Head of caudate nucleus (tissue), 42 donors: ENCODE measurements at regions not wholly inside any gene's neighbourhood (a gene's known extent, or its start where the extent isn't known, plus 50 kb on each side); places are given as distances from the start of the nearest gene placed in this dataset.

Experiments
- DNase-seq, 42 donors: peaks; one replicate each; pipeline versions ENCODE4 v3.0.0 to v3.0.0-alpha.2; 2020 to 2021; ENCODE audit warnings: mixed read lengths in 7 of 42
- intact Hi-C: fragments of 100-400 bp; cut with DNase I; formaldehyde crosslinking; loops from one replicate; pipeline ENCODE4 v1.15.0; 2022

DNA sequence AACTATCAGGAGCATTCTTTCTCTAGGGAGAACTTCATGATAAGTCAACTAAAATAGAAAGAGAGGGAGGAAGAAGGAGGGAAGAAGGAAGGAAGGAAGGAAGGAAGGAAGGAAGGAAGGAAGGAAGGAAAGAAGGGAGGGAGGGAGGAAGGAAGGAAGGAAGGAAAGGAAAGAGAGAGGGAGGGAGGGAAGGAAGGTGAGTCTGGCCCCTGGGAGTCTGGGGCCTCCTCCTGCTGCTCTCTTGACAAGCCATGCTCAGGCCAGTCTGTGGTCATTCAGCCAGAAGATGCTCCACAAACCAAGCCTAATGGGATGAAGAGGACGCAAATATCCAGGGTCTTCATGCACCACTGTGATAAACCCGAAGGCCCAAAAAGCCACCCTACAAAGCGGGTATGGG lies 216.4 kb upstream of the AGAP1 start:
- no peak for DNase-seq
- intact Hi-C loops = no loop called here

DNA sequence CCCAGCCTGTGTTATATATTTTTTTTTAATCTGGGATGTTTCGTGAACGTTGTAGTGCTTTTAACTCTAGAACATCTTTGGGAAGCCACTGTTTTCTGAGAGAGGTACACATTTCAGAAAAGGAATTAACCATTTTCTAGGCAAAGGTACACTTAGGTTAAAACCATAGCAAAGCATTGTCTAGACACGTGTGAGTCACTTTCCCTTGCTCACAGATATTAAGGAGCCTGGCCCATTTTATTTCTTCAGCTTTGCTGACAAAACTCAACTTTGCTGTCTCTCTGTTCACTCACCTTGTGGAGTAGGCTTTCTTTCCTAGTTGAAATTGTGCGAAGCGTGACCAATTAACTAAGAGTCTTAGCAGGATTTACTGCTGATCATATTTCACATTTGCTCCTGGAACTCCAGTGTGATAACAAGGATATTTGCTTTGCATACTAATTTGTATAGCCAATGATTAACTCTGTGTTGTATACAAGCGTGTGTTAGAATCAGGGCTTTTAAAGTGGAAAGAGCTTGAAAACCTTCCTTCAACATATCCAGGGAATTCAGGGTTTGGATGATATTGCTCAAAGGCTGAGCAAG lies 215.0 kb upstream of the AGAP1 start:
- DNase-seq = no peak
- intact Hi-C loops = no loop called here

- intact Hi-C loops = no loop called here
Observed at GRCh38 chr2:235279965-235280364, 213.9 kb upstream of the AGAP1 start.

DNA sequence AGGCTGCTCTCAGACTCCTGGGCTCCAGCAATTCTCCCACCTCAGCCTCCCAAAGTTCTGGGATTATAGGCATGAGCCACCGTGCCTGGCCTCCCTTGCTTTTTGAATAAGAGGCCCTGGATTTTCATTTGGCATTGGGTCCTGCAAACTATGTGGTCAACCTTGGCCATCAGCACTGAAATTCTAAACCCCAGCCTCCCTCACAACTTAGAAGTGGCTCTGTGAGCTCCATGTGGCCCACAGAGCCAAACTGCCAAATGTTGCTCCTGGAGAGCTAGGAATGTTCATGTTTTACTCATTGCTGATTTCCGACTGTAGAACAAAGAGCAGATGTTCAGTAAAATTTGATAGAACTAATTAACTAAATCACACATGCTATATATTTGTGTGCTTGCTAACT lies 210.6 kb upstream of the AGAP1 start:
- DNase-seq = no peak
- intact Hi-C loops = no loop called here

More at GRCh38 chr2:235279965-235280364, 213.9 kb upstream of the AGAP1 start:
- DNase-seq = no peak

DNA sequence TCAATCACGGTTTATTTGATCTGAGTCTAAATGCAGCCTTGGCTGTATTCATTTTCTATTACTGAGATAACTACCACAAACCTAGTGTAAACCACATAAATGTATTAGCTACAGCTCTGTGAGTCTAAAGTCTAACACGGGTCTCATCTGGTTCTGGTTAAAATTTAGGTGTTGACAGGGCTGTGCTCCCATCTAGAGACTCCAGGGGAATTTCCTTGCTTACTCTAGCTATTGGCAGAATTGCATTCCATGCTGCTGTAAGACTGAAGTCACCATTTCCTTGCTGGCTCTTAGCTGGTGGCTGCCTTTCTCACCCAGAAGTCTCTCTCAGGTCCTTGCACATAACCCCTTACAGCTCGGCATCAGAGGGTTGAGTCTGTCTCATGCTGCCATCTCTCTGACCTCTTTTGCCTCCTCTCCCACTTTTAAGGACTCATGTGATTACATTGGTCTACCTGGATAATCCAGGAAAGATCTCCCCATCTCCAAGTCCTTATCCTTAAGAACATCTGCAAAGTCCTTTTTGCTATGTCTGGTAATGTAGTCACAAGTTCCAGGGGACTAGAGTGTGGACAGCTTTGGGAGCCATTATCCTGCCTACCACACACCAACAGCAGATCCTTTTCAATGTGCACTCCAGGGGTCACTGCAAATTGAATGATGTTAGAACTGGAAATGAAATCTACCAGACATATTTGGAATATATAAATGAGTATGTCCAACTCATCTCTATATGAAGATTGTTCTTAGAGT lies 207.0 kb upstream of the AGAP1 start:
- intact Hi-C loops = no loop called here
- DNase-seq = no peak

DNA sequence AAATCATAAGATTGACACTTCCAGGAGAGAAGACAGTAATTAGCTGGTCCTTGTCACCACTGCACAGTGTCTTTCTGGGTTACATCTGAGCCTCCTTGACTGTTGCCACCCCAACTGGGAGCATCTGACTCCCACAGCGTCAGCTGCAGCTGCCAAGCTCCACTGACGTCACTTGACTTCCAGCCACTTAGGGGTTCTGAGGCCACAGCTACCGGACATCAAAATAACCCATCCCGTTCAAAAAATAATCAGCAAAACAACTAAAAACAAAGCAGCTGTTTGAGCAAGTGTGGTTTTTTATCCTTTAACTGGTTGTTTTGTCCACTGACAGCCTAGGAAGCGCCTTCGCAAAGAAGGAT lies 206.5 kb upstream of the AGAP1 start:
- DNase-seq = peak in 39 of 42 donors; percentile 24 to 87 (median 61)
- intact Hi-C loops = no loop called here

- no peak for DNase-seq
- intact Hi-C loops = no loop called here
Observed at GRCh38 chr2:235291461-235291860, 202.4 kb upstream of the AGAP1 start.

DNA sequence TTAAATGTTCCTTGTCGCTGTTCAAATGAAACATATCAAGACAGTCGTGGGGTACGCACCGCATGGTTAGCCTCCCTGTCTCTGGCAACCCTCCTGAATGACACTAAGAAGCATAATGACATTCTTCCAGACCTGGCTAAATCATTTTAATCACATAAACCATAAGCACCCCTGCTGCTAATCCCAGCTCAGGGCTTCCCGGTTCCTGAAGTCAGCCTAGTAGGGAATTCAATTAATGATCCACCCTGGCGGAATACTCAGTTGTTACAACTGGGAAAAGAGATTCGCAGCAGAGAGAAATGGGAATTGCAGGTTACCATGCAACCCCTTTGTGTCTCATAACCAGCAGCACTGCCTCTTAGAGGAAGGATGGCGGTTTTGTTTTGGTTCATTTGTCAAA lies 200.8 kb upstream of the AGAP1 start:
- intact Hi-C loops = no loop called here
- DNase-seq = no peak

GRCh38 chr2:235295831-235296230 lies 198.0 kb upstream of the AGAP1 start:
- no peak for DNase-seq
- intact Hi-C loops = no loop called here

GRCh38 chr2:235300368-235301201 lies 193.3 kb upstream of the AGAP1 start:
- no peak for DNase-seq
- intact Hi-C loops = no loop called here

DNA sequence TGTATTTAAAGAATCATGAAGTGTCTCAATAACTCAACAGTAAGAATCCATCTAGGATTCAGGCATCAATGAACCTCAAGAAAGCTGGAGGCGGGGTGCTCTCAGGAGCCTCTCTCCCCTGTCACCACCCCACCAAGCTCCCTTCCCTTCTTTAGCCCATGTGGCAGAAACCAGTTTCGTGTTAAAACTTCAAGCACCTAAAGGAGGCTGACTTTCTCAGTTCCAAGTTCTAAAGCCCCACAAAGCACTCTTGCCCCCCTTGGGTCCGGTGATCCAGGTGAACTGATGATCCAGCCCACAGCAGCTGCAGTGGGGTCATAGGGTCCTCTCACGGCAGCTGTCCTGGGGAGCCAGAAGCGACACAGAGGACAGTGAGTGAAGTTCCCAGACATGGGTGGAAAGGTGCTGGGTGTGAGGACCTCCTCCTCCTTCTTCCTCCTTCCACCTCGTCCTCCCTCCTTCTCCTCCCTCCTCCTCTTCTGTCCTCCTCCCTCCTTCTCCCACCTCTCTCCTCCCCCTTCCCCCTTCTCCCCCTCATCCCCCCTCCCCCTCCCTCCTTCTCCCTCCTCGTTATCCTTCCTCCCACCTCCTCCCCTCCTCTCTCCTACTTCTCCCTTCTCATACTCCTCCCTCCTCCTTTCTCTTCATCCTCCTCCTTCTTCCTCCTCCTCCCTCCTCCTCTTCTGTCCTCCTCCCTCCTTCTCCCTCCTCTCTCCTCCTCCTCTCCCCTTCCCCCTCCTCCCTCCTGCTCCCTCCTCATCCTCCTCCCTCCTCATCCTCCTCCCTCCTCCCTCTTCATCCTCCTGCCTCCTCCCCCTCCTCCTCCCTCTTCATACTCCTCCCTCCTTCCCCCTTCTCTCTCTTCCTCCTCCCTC lies 192.4 kb upstream of the AGAP1 start:
- intact Hi-C loops = no loop called here

DNA sequence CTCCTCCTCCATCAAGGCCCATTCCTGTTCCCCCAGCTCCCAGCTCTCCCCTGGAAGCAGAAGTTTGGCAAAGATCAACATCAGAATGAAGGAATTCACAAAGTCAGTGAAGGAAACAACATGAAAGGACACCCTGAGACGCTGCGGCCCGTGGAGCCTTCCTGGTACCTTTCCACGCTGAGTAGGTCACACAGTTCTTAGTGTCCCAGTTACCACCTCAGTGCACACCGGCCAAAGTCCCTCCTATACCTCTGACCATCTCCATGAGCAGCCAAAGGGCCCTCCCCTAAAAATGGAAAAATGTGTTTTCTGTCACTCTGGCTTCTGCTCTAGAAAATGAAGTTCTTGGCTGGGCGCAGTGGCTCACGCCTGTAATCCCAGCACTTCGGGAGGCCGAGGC lies 191.6 kb upstream of the AGAP1 start:
- intact Hi-C loops = no loop called here
- no peak for DNase-seq

More for the DNA sequence above, 192.4 kb upstream of the AGAP1 start:
- no peak for DNase-seq

GRCh38 chr2:235303499-235304291 lies 190.1 kb upstream of the AGAP1 start:
- DNase-seq = no peak
- intact Hi-C loops = no loop called here

DNA sequence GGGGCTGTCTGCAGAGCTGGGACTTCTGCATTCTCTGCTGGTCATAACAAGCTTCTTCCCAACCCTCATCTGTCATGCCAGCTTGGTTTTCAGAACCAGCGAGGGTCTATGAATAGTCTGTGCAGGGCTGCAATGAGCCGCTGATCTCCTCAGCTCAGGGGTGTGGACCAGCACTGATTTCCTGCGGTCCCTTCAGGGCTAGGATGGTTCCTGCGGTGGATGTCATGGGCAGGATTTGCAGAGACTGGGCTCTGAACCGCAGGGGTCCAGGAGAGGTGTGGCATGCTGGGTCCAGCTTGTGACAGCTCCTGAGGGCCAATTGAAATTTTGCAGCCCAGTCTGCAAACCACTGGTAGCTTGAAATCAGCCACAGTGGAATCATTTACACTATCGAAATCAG lies 188.2 kb upstream of the AGAP1 start:
- intact Hi-C loops = no loop called here
- DNase-seq = no peak

DNA sequence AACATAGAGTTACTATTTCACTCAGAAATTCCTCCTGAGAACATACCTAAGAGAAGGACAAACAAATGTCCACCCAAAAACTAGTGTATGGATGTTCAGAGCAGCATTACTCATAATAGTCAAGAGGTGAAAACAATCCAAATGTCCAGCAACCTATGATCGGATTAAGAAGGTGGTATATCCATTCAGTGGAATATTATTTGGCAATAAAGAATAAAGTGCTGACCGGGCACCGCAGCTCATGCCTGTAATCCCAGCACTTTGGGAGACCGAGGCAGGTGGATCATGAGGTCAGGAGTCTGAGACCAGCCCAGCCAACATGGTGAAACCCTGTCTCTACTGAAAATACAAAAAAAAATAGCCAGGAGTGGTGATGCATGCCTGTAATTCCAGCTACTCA lies 182.8 kb upstream of the AGAP1 start:
- intact Hi-C loops = no loop called here
- DNase-seq = no peak

DNA sequence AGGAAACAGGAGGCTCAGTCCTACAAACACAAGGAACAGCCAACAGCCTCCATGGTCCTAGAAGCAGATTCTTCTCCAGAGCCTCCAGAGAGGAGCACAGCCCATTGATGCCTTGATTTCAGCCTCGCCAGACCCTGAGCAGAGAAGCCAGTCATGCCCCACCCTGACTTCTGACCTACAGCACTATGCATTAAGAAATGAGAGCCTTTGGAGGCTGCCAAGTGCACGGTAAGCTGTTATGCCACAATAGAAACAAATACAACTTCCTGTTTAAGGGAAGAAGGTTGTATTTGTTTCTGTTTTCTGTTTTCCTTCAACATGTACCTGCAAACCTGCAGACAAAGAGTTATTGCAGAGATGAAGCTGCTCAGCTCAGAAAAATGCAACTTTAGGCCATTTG lies 181.3 kb upstream of the AGAP1 start:
- no peak for DNase-seq
- intact Hi-C loops = no loop called here

- peak in 19 of 42 donors; percentile 1 to 64 (median 19) for DNase-seq
- intact Hi-C loops = no loop called here
Observed at GRCh38 chr2:235314371-235314930, 179.4 kb upstream of the AGAP1 start.

DNA sequence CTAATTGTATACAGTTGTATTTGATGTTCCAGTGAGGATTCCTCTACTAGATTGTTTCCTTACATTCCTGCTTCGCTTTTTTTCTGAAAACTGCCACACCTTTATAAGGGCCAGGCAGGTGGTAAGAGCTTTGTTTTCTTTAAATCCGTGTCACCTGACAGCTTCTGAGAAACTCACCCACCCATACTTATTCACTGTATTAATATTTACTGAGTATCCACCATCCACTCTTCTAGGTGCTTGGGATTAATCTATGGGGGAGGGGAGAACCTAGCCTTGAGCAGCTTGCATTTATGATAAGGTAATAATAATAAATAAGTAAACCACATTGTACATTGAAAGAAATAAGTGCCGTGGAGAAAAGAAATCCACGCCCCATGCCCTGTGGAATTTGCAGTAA lies 174.7 kb upstream of the AGAP1 start:
- intact Hi-C loops = no loop called here
- no peak for DNase-seq
